Cardiac fibroblast (primary cell): ENCODE measurements at regions not wholly inside any gene's neighbourhood (a gene's known extent, or its start where the extent isn't known, plus 50 kb on each side); places are given as distances from the start of the nearest gene placed in this dataset.

ENCODE experiments used
- DNase-seq, 2 donors: peaks; one replicate each; pipeline versions ENCODE4 v3.0.0 to v3.0.0-alpha.2; 2010; ENCODE audit warnings: low read depth in 2 of 2
- H3K4me3 ChIP-seq, 2 donors: replicated peaks in 1 of 2; 1 replicate in 1 of 2; 2 replicates in 1 of 2; pipeline ENCODE4 v1.5.1; 2011; ENCODE audit warnings: low read depth in 2 of 2, low read length in 2 of 2, mild to moderate bottlenecking in 2 of 2, moderate library complexity in 1 of 2
- CTCF ChIP-seq: IDR thresholded peaks from one replicate; pipeline ENCODE4 v1.5.1; 2011; ENCODE audit warnings: low read depth, mild to moderate bottlenecking, low read length, inconsistent platforms

GRCh38 chr20:22529150-22530019, 55.0 kb downstream of the FOXA2 start:
- DNase-seq: no peak
- TF ChIP-seq CTCF: no peak
- no peak overlapping the region for H3K4me3 ChIP-seq

DNA sequence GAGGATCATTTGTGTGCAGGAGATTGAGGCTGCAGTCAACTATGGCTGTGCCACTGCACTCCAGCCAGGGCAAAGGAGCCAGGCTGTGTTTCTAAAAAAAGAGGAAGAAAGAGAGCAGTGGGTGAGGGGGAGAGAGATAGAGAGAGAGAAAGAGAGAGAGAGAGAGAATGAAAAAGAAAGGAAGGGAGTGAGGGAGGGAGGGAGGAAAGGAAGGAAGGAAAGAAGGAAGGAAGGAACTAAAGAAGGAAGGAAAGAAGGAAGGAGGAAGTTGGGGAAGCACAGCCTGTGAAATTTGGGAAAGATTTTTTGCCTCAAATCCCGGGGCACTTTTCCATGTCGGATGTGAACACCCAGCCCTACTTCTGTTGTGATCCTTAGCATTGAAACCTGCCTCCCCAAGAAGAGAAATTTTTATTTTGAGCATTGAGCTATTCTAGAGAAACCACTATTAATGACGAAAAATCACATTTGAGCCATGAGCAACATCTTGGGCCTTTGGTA, 57.8 kb downstream of the FOXA2 start:
- DNase-seq: no peak
- H3K4me3 ChIP-seq: no peak overlapping the region
- no peak for TF ChIP-seq CTCF

- TF ChIP-seq CTCF: no peak
- no peak for DNase-seq
- no peak overlapping the region for H3K4me3 ChIP-seq
Measured at GRCh38 chr20:22525821-22526220, 58.6 kb downstream of the FOXA2 start.

DNA sequence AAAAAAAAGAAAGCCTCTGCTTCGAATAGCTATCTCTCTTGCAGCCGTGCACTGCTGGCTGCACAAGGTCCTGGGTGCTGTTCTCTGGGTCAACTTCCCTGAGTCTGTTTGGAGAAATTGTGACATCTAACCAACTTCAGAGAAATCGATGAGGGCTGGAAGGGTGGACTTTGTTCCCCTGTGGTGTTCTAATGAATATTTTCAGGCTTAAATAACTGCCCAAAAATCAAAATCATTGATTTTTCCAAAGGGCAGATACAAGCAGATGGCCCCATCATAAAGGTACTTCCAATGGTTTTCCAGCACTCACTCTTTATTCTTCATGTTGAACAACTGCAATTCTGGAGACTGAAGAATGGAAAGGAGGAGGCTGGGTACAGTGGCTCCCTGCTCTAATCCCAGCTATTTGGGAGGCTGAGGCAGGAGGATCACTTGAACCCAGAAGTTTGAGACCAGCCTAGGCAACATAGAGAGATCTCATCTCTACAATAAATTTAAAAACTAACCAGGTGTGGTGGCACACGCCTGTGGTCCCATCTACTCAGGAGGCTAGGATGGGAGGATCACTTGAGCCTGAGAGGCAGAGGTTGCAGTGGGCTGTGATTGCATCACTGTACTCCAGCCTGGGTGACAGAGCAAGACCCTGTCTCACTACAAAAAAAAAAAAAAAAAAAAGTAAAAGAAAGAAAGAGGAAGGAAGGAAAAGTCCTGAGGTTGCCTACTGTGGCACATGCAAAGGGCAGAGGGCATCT, 59.1 kb downstream of the FOXA2 start:
- no peak for DNase-seq
- no peak for TF ChIP-seq CTCF
- H3K4me3 ChIP-seq: no peak overlapping the region

- DNase-seq: no peak
- TF ChIP-seq CTCF: no peak
- H3K4me3 ChIP-seq: no peak overlapping the region
Measured at GRCh38 chr20:22524393-22525015, 59.9 kb downstream of the FOXA2 start.

GRCh38 chr20:22523499-22524392, 60.6 kb downstream of the FOXA2 start:
- no peak for DNase-seq
- H3K4me3 ChIP-seq: no peak overlapping the region
- no peak for TF ChIP-seq CTCF
